ENCODE measurements at regions not wholly inside any gene's neighbourhood (a gene's known extent, or its start where the extent isn't known, plus 50 kb on each side); places are given as distances from the start of the nearest gene placed in this dataset.
"Not testable (repeated sequence)": the region's sequence is repeated elsewhere in the genome, so short reads cannot be mapped to it uniquely, and the experiment has no call there.

GRCh38 chr5:130331332-130331731 lies 427.1 kb downstream of the CHSY3 start:
- no peak overlapping the region for H3K4me3 Mint-ChIP-seq
- intact Hi-C loops (cut with micrococcal nuclease), result no loop called here
- H3K27me3 Mint-ChIP-seq, result no peaks in the 10 kb centered on the region
- H3K36me3 Mint-ChIP-seq (ENCODE audit: low read depth), result no peaks in the 10 kb centered on the region
- no peak for DNase-seq
- no peaks in the 10 kb centered on the region for H3K9me3 Mint-ChIP-seq
- no peaks in the 10 kb centered on the region for H3K4me1 Mint-ChIP-seq
- no peak overlapping the region for H3K27ac Mint-ChIP-seq

GRCh38 chr5:130324953-130325671 lies 420.8 kb downstream of the CHSY3 start:
- Mint-ChIP-seq H3K9me3 (no peaks in the 10 kb centered on the region), H3K27me3 (no peaks in the 10 kb centered on the region), H3K4me1 (no peaks in the 10 kb centered on the region), H3K27ac (no peak overlapping the region), H3K4me3 (no peak overlapping the region), H3K36me3 (ENCODE audit: low read depth) (no peaks in the 10 kb centered on the region)
- DNase-seq, result no peak
- intact Hi-C loops (cut with micrococcal nuclease), result no loop called here

- no peak for DNase-seq
- Mint-ChIP-seq H3K27me3 (no peaks in the 10 kb centered on the region), H3K36me3 (ENCODE audit: low read depth) (no peaks in the 10 kb centered on the region), H3K27ac (no peak overlapping the region), H3K9me3 (no peaks in the 10 kb centered on the region), H3K4me1 (no peaks in the 10 kb centered on the region), H3K4me3 (no peak overlapping the region)
- intact Hi-C loops (cut with micrococcal nuclease), result no loop called here
These were observed 419.7 kb downstream of the CHSY3 start for GRCh38 chr5:130323804-130324454.

- no peaks in the 10 kb centered on the region for H3K9me3 Mint-ChIP-seq
- H3K4me3 Mint-ChIP-seq, result no peak overlapping the region
- no peaks in the 10 kb centered on the region for H3K36me3 Mint-ChIP-seq (ENCODE audit: low read depth)
- H3K27me3 Mint-ChIP-seq, result no peaks in the 10 kb centered on the region
- intact Hi-C loops (cut with micrococcal nuclease), result no loop called here
- no peak overlapping the region for H3K27ac Mint-ChIP-seq
- H3K4me1 Mint-ChIP-seq, result no peaks in the 10 kb centered on the region
- DNase-seq, result no peak
These were observed 417.7 kb downstream of the CHSY3 start for GRCh38 chr5:130321931-130322330.

- intact Hi-C loops (cut with micrococcal nuclease), result no loop called here
- no peaks in the 10 kb centered on the region for H3K9me3 Mint-ChIP-seq
- H3K4me3 Mint-ChIP-seq, result no peak overlapping the region
- DNase-seq, result no peak
- H3K27me3 Mint-ChIP-seq, result no peaks in the 10 kb centered on the region
- H3K36me3 Mint-ChIP-seq (ENCODE audit: low read depth), result no peaks in the 10 kb centered on the region
- no peaks in the 10 kb centered on the region for H3K4me1 Mint-ChIP-seq
- no peak overlapping the region for H3K27ac Mint-ChIP-seq
These were observed 412.9 kb downstream of the CHSY3 start for GRCh38 chr5:130316971-130317680.

GRCh38 chr5:130295235-130295634 lies 391.0 kb downstream of the CHSY3 start:
- no peak for DNase-seq
- Mint-ChIP-seq H3K27ac (no peak overlapping the region), H3K9me3 (no peaks in the 10 kb centered on the region), H3K27me3 (no peaks in the 10 kb centered on the region), H3K4me3 (no peak overlapping the region), H3K36me3 (ENCODE audit: low read depth) (no peaks in the 10 kb centered on the region), H3K4me1 (no peaks in the 10 kb centered on the region)
- intact Hi-C loops (cut with micrococcal nuclease), result no loop called here

GRCh38 chr5:130294798-130295197 lies 390.5 kb downstream of the CHSY3 start:
- H3K27ac Mint-ChIP-seq; H3K4me1 Mint-ChIP-seq; intact Hi-C loops (cut with micrococcal nuclease); H3K36me3 Mint-ChIP-seq (ENCODE audit: low read depth); H3K27me3 Mint-ChIP-seq; H3K4me3 Mint-ChIP-seq; H3K9me3 Mint-ChIP-seq; DNase-seq: not testable (repeated sequence)

- intact Hi-C loops (cut with micrococcal nuclease), result no loop called here
- no peaks in the 10 kb centered on the region for H3K27me3 Mint-ChIP-seq
- H3K9me3 Mint-ChIP-seq, result no peaks in the 10 kb centered on the region
- H3K4me1 Mint-ChIP-seq, result no peaks in the 10 kb centered on the region
- H3K36me3 Mint-ChIP-seq (ENCODE audit: low read depth), result no peaks in the 10 kb centered on the region
- no peak overlapping the region for H3K27ac Mint-ChIP-seq
- no peak overlapping the region for H3K4me3 Mint-ChIP-seq
- DNase-seq, result no peak
These were observed 386.0 kb downstream of the CHSY3 start for GRCh38 chr5:130290219-130290618.

GRCh38 chr5:130289132-130290088 lies 385.1 kb downstream of the CHSY3 start:
- H3K9me3 Mint-ChIP-seq, result no peaks in the 10 kb centered on the region
- H3K36me3 Mint-ChIP-seq (ENCODE audit: low read depth), result no peaks in the 10 kb centered on the region
- intact Hi-C loops (cut with micrococcal nuclease), result no loop called here
- no peak overlapping the region for H3K27ac Mint-ChIP-seq
- no peak overlapping the region for H3K4me3 Mint-ChIP-seq
- no peaks in the 10 kb centered on the region for H3K27me3 Mint-ChIP-seq
- DNase-seq, result no peak
- no peaks in the 10 kb centered on the region for H3K4me1 Mint-ChIP-seq

- Mint-ChIP-seq H3K36me3 (ENCODE audit: low read depth) (no peaks in the 10 kb centered on the region), H3K4me1 (no peaks in the 10 kb centered on the region), H3K27ac (no peak overlapping the region), H3K4me3 (no peak overlapping the region), H3K27me3 (no peaks in the 10 kb centered on the region), H3K9me3 (no peaks in the 10 kb centered on the region)
- intact Hi-C loops (cut with micrococcal nuclease), result no loop called here
- no peak for DNase-seq
These were observed 383.2 kb downstream of the CHSY3 start for GRCh38 chr5:130287438-130287837.

GRCh38 chr5:130286971-130287370 lies 382.7 kb downstream of the CHSY3 start:
- no peaks in the 10 kb centered on the region for H3K36me3 Mint-ChIP-seq (ENCODE audit: low read depth)
- no peaks in the 10 kb centered on the region for H3K9me3 Mint-ChIP-seq

GRCh38 chr5:130282049-130282448 lies 377.8 kb downstream of the CHSY3 start:
- Mint-ChIP-seq H3K27me3 (no peaks in the 10 kb centered on the region), H3K36me3 (ENCODE audit: low read depth) (no peaks in the 10 kb centered on the region), H3K4me1 (no peaks in the 10 kb centered on the region), H3K9me3 (no peaks in the 10 kb centered on the region), H3K4me3 (no peak overlapping the region), H3K27ac (no peak overlapping the region)
- DNase-seq, result no peak
- intact Hi-C loops (cut with micrococcal nuclease), result no loop called here

More at GRCh38 chr5:130286971-130287370, 382.7 kb downstream of the CHSY3 start:
- no peaks in the 10 kb centered on the region for H3K4me1 Mint-ChIP-seq
- no peak for DNase-seq
- H3K4me3 Mint-ChIP-seq, result no peak overlapping the region
- intact Hi-C loops (cut with micrococcal nuclease), result no loop called here
- H3K27ac Mint-ChIP-seq, result no peak overlapping the region
- H3K27me3 Mint-ChIP-seq, result no peaks in the 10 kb centered on the region

GRCh38 chr5:130280528-130281217 lies 376.4 kb downstream of the CHSY3 start:
- no peaks in the 10 kb centered on the region for H3K36me3 Mint-ChIP-seq (ENCODE audit: low read depth)

More at GRCh38 chr5:130280528-130281217, 376.4 kb downstream of the CHSY3 start:
- Mint-ChIP-seq H3K27ac (no peak overlapping the region), H3K9me3 (no peaks in the 10 kb centered on the region), H3K4me1 (no peaks in the 10 kb centered on the region), H3K4me3 (no peak overlapping the region), H3K27me3 (no peaks in the 10 kb centered on the region)
- intact Hi-C loops (cut with micrococcal nuclease), result no loop called here
- no peak for DNase-seq

Data from activated CD4-positive, alpha-beta T cell treated with anti-CD3 and anti-CD28 coated beads, Interleukin-2, amount 10 ng/mL, durations not matched to agents 24 days and 14 days (primary cell).